ENCODE measurements at regions not wholly inside any gene's neighbourhood (a gene's known extent, or its start where the extent isn't known, plus 50 kb on each side); places are given as distances from the start of the nearest gene placed in this dataset.
"Not testable (repeated sequence)": the region's sequence is repeated elsewhere in the genome, so short reads cannot be mapped to it uniquely, and the experiment has no call there.

DNA sequence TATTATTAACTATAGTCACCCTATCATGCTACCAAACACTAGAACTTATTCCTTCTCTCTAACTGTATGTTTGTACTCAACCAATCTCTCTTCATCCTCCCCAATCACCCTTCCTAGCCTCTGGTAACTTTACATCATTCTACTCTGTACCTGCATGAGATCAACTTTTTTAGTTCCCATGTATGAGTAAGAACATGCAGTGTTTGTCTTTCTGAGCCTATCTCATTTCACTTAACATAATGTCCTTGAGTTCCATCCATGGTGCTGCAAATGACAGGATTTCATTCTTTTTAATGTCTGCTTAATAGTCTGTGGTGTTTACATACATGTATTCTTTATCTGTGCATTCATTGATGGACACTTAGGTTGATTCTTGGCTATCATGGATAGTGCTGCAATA, 108.9 kb upstream of the RFX8 start:
- TF ChIP-seq, protein P1, sequence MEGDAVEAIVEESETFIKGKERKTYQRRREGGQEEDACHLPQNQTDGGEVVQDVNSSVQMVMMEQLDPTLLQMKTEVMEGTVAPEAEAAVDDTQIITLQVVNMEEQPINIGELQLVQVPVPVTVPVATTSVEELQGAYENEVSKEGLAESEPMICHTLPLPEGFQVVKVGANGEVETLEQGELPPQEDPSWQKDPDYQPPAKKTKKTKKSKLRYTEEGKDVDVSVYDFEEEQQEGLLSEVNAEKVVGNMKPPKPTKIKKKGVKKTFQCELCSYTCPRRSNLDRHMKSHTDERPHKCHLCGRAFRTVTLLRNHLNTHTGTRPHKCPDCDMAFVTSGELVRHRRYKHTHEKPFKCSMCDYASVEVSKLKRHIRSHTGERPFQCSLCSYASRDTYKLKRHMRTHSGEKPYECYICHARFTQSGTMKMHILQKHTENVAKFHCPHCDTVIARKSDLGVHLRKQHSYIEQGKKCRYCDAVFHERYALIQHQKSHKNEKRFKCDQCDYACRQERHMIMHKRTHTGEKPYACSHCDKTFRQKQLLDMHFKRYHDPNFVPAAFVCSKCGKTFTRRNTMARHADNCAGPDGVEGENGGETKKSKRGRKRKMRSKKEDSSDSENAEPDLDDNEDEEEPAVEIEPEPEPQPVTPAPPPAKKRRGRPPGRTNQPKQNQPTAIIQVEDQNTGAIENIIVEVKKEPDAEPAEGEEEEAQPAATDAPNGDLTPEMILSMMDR (IDR thresholded peaks at IDR 0.05), result no peak
- H3K36me3 Mint-ChIP-seq (ENCODE audit: low read depth), result peaks cover 1% of the 10 kb centered on the region
- no peak overlapping the region for H3K27ac Mint-ChIP-seq (ENCODE audit: unreplicated experiment)
- H3K27me3 Mint-ChIP-seq (ENCODE audit: low read depth), result peaks cover 22% of the 10 kb centered on the region
- no peak overlapping the region for H3K4me3 Mint-ChIP-seq (ENCODE audit: unreplicated experiment)
- no peaks in the 10 kb centered on the region for H3K4me1 Mint-ChIP-seq (ENCODE audit: low read depth)
- no peak for DNase-seq (ENCODE audit: low spot score)
- peaks cover 16% of the 10 kb centered on the region for H3K9me3 Mint-ChIP-seq (ENCODE audit: low read depth)

DNA sequence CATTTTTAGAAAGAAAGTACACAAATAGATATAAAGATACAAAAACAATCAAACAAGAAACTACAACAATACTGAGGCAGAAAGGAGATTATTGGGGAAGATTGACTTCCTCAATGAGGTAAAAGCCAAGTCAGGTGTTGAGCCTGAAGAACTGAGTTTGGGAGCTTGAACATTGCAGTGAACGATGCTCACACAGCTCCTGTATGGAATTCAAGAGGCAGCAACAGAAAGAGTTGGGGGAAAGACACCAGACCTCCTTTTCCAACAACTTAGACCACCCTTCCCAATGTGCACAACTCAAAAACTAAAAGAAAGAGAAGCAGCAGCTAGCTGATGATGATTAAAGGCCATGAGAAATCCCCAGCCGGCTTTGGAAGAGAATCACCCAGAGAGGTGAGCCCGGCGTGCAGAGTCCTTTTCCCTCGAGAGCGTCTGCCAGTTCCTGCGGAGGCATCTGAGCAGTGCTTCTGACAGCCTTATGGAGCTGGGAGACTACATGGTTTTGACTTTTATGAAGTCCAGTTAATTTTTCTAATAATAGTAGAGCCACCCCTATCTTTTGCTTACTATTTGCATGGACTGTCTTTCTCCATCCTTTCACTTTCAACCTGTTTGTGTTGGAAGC, 106.9 kb upstream of the RFX8 start:
- Mint-ChIP-seq H3K36me3 (ENCODE audit: low read depth) (no peaks in the 10 kb centered on the region), H3K27ac (ENCODE audit: unreplicated experiment) (no peak overlapping the region), H3K4me1 (ENCODE audit: low read depth) (no peaks in the 10 kb centered on the region), H3K4me3 (ENCODE audit: unreplicated experiment) (no peak overlapping the region), H3K27me3 (ENCODE audit: low read depth) (peaks cover 23% of the 10 kb centered on the region), H3K9me3 (ENCODE audit: low read depth) (peaks cover 13% of the 10 kb centered on the region)
- no peak for DNase-seq (ENCODE audit: low spot score)
- TF ChIP-seq, protein P1 (IDR thresholded peaks at IDR 0.05), result no peak

- no peak overlapping the region for H3K4me3 Mint-ChIP-seq (ENCODE audit: unreplicated experiment)
- H3K27me3 Mint-ChIP-seq (ENCODE audit: low read depth), result peaks cover 20% of the 10 kb centered on the region
- H3K4me1 Mint-ChIP-seq (ENCODE audit: low read depth), result no peaks in the 10 kb centered on the region
- TF ChIP-seq, protein P1 (IDR thresholded peaks at IDR 0.05), result no peak
- no peak overlapping the region for H3K27ac Mint-ChIP-seq (ENCODE audit: unreplicated experiment)
- no peak for DNase-seq (ENCODE audit: low spot score)
- no peaks in the 10 kb centered on the region for H3K36me3 Mint-ChIP-seq (ENCODE audit: low read depth)
- H3K9me3 Mint-ChIP-seq (ENCODE audit: low read depth), result peaks cover 13% of the 10 kb centered on the region
Measured at GRCh38 chr2:101580528-101580927, 105.6 kb upstream of the RFX8 start.

DNA sequence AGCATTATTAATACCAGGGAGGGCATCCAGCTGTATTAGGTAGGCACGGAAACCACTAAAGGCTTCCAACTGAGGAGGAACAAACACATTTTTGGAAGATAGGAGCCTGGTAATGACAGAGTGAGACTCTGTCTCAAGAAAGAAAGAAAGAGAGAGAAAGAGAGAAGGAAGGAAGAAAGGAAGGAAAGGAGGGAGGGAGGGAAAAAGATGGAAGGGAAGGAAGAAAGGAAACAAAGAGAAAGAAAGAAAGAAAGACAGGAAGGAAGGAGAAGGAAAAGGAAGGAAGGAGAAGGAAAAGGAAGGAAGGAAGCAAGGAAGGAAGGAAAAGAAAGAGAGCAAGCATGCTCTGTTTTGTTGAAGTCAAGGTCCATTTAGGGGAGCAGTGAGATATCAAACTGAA, 103.8 kb upstream of the RFX8 start:
- Mint-ChIP-seq H3K36me3 (ENCODE audit: low read depth) (no peaks in the 10 kb centered on the region), H3K4me3 (ENCODE audit: unreplicated experiment) (no peak overlapping the region), H3K27ac (ENCODE audit: unreplicated experiment) (no peak overlapping the region), H3K4me1 (ENCODE audit: low read depth) (no peaks in the 10 kb centered on the region), H3K9me3 (ENCODE audit: low read depth) (no peaks in the 10 kb centered on the region), H3K27me3 (ENCODE audit: low read depth) (peaks cover 21% of the 10 kb centered on the region)
- no peak for DNase-seq (ENCODE audit: low spot score)
- TF ChIP-seq, protein P1 (IDR thresholded peaks at IDR 0.05), result no peak

DNA sequence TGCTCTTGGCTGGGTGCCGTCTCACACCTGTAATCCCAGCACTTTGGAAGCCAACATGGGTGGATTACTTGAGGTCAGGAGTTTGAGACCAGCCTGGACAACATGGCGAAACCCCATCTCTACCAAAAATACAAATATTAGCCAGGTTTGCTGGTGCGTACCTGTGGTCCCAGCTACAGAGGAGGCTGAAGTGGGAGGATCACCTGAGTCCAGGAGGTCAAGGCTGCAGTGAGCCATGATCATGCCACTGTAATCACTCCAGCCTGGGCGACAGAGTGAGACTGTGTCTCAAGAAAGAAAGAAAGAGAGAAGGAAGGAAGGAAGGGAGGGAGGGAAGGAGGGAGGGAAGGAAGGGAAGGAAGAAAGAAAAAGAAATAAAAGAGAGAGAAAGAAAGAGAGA, 103.2 kb upstream of the RFX8 start:
- not testable (repeated sequence) for H3K9me3 Mint-ChIP-seq (ENCODE audit: low read depth); H3K27ac Mint-ChIP-seq (ENCODE audit: unreplicated experiment); H3K36me3 Mint-ChIP-seq (ENCODE audit: low read depth); DNase-seq (ENCODE audit: low spot score); H3K4me1 Mint-ChIP-seq (ENCODE audit: low read depth); H3K4me3 Mint-ChIP-seq (ENCODE audit: unreplicated experiment)
- H3K27me3 Mint-ChIP-seq (ENCODE audit: low read depth), result peaks cover 21% of the 10 kb centered on the region

DNA sequence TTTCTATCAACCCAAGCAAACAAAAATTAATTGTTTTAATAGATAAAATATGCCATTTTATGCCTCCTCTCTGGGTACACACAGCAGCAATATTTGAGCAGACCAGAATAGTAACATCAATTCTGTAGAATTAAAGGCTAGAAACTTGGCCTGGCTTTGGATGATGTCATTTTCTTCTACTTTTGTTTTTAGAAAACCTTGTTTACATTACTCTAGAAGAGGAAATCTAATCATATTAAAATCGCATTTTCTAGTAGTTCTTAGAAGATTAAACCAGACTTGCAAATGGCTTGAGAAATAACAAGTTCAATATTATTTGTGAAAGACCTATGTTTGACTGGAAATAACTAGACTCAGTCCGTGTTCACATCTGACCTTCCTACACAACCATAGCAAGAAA, 102.3 kb upstream of the RFX8 start:
- TF ChIP-seq, protein P1 (IDR thresholded peaks at IDR 0.05), result no peak
- Mint-ChIP-seq H3K27me3 (ENCODE audit: low read depth) (peaks cover 20% of the 10 kb centered on the region), H3K36me3 (ENCODE audit: low read depth) (no peaks in the 10 kb centered on the region), H3K4me1 (ENCODE audit: low read depth) (no peaks in the 10 kb centered on the region), H3K27ac (ENCODE audit: unreplicated experiment) (no peak overlapping the region), H3K9me3 (ENCODE audit: low read depth) (peaks cover 4% of the 10 kb centered on the region), H3K4me3 (ENCODE audit: unreplicated experiment) (no peak overlapping the region)
- no peak for DNase-seq (ENCODE audit: low spot score)

Measured in chondrocyte (in vitro differentiated cells).